Liver (tissue), 8 donors: ENCODE measurements at regions not wholly inside any gene's neighbourhood (a gene's known extent, or its start where the extent isn't known, plus 50 kb on each side); places are given as distances from the start of the nearest gene placed in this dataset.

ENCODE experiments used
- DNase-seq: peaks from one replicate; pipeline ENCODE4 v3.0.0-alpha.2; 2017; ENCODE audit warnings: low spot score
- H3K27ac ChIP-seq, 2 donors: one replicate each; pipeline ENCODE4 v1.7.0; 2013; ENCODE audit warnings: inconsistent platforms in 2 of 2, low read length in 2 of 2, control low read depth in 1 of 2, low read depth in 1 of 2, mild to moderate bottlenecking in 1 of 2
- H3K27me3 ChIP-seq, 4 donors: one replicate each; pipeline versions ENCODE4 v1.6.1 to v1.7.0; 2013; ENCODE audit warnings: low read length in 3 of 4, inconsistent platforms in 1 of 4, mild to moderate bottlenecking in 1 of 4, moderate library complexity in 1 of 4; ENCODE audit not compliant: control insufficient read depth in 4 of 4, insufficient read depth in 4 of 4
- H3K36me3 ChIP-seq, 4 donors: one replicate each; pipeline versions ENCODE4 v1.6.1 to v1.7.0; 2013; ENCODE audit warnings: low read length in 3 of 4, mild to moderate bottlenecking in 3 of 4, low read depth in 1 of 4, moderate library complexity in 1 of 4; ENCODE audit not compliant: control insufficient read depth in 4 of 4, insufficient read depth in 3 of 4
- H3K4me1 ChIP-seq, 4 donors: one replicate each; pipeline versions ENCODE4 v1.6.1 to v1.7.0; 2013; ENCODE audit warnings: low read length in 3 of 4, mild to moderate bottlenecking in 3 of 4, moderate library complexity in 1 of 4; ENCODE audit not compliant: control insufficient read depth in 4 of 4, insufficient read depth in 4 of 4
- H3K4me3 ChIP-seq, 3 donors: one replicate each; pipeline versions ENCODE4 v1.6.1 to v1.7.0; 2013; ENCODE audit warnings: low read length in 3 of 3, control low read depth in 1 of 3, low read depth in 1 of 3, mild to moderate bottlenecking in 1 of 3
- H3K9ac ChIP-seq, 2 donors: one replicate each; pipeline ENCODE4 v1.7.0; 2013; ENCODE audit warnings: low read length in 2 of 2, mild to moderate bottlenecking in 2 of 2, moderate library complexity in 2 of 2, control low read depth in 1 of 2, low read depth in 1 of 2
- H3K9me3 ChIP-seq, 4 donors: one replicate each; pipeline versions ENCODE4 v1.6.1 to v1.7.0; 2013; ENCODE audit warnings: low read length in 3 of 4; ENCODE audit not compliant: control insufficient read depth in 4 of 4
- ATF3 ChIP-seq: IDR thresholded peaks from 2 replicates; pipeline ENCODE4 v1.6.1; 2016; ENCODE audit warnings: antibody characterized with exemption
- CTCF ChIP-seq: fragments of 150-350 bp; IDR thresholded peaks from 2 replicates; pipeline ENCODE4 v1.5.1; 2017; ENCODE audit warnings: improper control_type of control experiment, low read depth, low read length; ENCODE audit not compliant: missing input control
- EGR1 ChIP-seq, 2 donors: IDR thresholded peaks; 2 replicates each; pipeline ENCODE4 v1.6.1; 2016 to 2018; ENCODE audit warnings: antibody characterized with exemption in 2 of 2, low read depth in 2 of 2
- FOXA1 ChIP-seq: IDR thresholded peaks from 2 replicates; pipeline ENCODE4 v1.6.1; 2016; ENCODE audit warnings: antibody characterized with exemption
- FOXA2 ChIP-seq: IDR thresholded peaks from 2 replicates; pipeline ENCODE4 v1.6.1; 2016; ENCODE audit warnings: antibody characterized with exemption
- GABPA ChIP-seq, 2 donors: IDR thresholded peaks in 1 of 2; conservative IDR thresholded peaks in 1 of 2; 2 replicates each; pipeline ENCODE4 v1.6.1; 2016; ENCODE audit warnings: antibody characterized with exemption in 2 of 2, mild to moderate bottlenecking in 1 of 2, moderate library complexity in 1 of 2
- HNF4A ChIP-seq, 2 donors: conservative IDR thresholded peaks; 2 replicates each; pipeline ENCODE4 v1.6.1; 2016; ENCODE audit warnings: antibody characterized with exemption in 2 of 2, mild to moderate bottlenecking in 2 of 2
- HNF4G ChIP-seq: IDR thresholded peaks from 2 replicates; pipeline ENCODE4 v1.6.1; 2016; ENCODE audit warnings: antibody characterized with exemption
- JUND ChIP-seq, 2 donors: IDR thresholded peaks; 2 replicates each; pipeline ENCODE4 v1.6.1; 2016; ENCODE audit warnings: antibody characterized with exemption in 2 of 2
- MAX ChIP-seq: IDR thresholded peaks from 2 replicates; pipeline ENCODE4 v1.6.1; 2016; ENCODE audit warnings: antibody characterized with exemption
- NR2F2 ChIP-seq: IDR thresholded peaks from 2 replicates; pipeline ENCODE4 v1.6.1; 2016; ENCODE audit warnings: antibody characterized with exemption
- RAD21 ChIP-seq, 2 donors: IDR thresholded peaks; 2 replicates each; pipeline ENCODE4 v1.6.1; 2016; ENCODE audit warnings: antibody characterized with exemption in 2 of 2, mild to moderate bottlenecking in 2 of 2
- REST ChIP-seq: IDR thresholded peaks from 2 replicates; pipeline ENCODE4 v1.6.1; 2016; ENCODE audit warnings: antibody characterized with exemption, mild to moderate bottlenecking
- RXRA ChIP-seq, 2 donors: IDR thresholded peaks; 2 replicates each; pipeline ENCODE4 v1.6.1; 2017 to 2018; ENCODE audit warnings: antibody characterized with exemption in 2 of 2, mild to moderate bottlenecking in 1 of 2
- SP1 ChIP-seq: IDR thresholded peaks from 2 replicates; pipeline ENCODE4 v1.6.1; 2018; ENCODE audit warnings: antibody characterized with exemption, mild to moderate bottlenecking
- TAF1 ChIP-seq: conservative IDR thresholded peaks from 2 replicates; pipeline ENCODE4 v1.6.1; 2016; ENCODE audit warnings: antibody characterized with exemption, mild to moderate bottlenecking
- YY1 ChIP-seq: IDR thresholded peaks from 2 replicates; pipeline ENCODE4 v1.6.1; 2016; ENCODE audit warnings: antibody characterized with exemption, mild to moderate bottlenecking
- WGBS: extraction: QIAGEN DNeasy Blood & Tissue Kit; methylation state at CpG from one replicate; pipeline ENCODE4 v1.1.7; 2013; 5-methylcytosine and 5-hydroxymethylcytosine counted together
- donor health status: healthy.
- donor health status: healthy.
- donor health status: healthy.
- donor health status: healthy.
- donor health status: healthy.

- no peak overlapping the region for H3K4me3 ChIP-seq
- no peak overlapping the region for H3K9ac ChIP-seq
- DNase-seq, result no peak
- TF ChIP-seq REST (no peak), TAF1 (no peak), FOXA2 (no peak), HNF4A (conservative IDR thresholded peaks at IDR 0.05) (no peak), GABPA (IDR thresholded peaks at IDR 0.05 in 1 of 2, conservative IDR thresholded peaks at IDR 0.05 in 1 of 2) (no peak), CTCF (no peak), SP1 (no peak), NR2F2 (no peak), MAX (no peak), ATF3 (no peak), RXRA (IDR thresholded peaks at IDR 0.05) (no peak), YY1 (no peak)
- no peak overlapping the region for H3K27ac ChIP-seq
- H3K4me1 ChIP-seq, result no peaks in the 10 kb centered on the region
- WGBS, result 80% methylated on average over 21 of the region's 21 CpGs
- no peaks in the 10 kb centered on the region for H3K9me3 ChIP-seq
- H3K27me3 ChIP-seq, result no peaks in the 10 kb centered on the region
- H3K36me3 ChIP-seq, result no peaks in the 10 kb centered on the region
Measured at GRCh38 chrY:8741343-8742069, 595.8 kb upstream of the TSPY4 start.

- Histone ChIP-seq H3K9me3 (no peaks in the 10 kb centered on the region), H3K36me3 (no peaks in the 10 kb centered on the region), H3K9ac (no peak overlapping the region), H3K4me3 (no peak overlapping the region), H3K27ac (no peak overlapping the region), H3K27me3 (no peaks in the 10 kb centered on the region), H3K4me1 (no peaks in the 10 kb centered on the region)
- WGBS, result 62% methylated on average over 7 of the region's 7 CpGs
- DNase-seq, result no peak
- TF ChIP-seq CTCF (no peak), NR2F2 (no peak), RXRA (IDR thresholded peaks at IDR 0.05) (no peak), EGR1 (IDR thresholded peaks at IDR 0.05; ENCODE audit: low read depth in 2 of 2) (no peak), HNF4A (conservative IDR thresholded peaks at IDR 0.05) (no peak), FOXA1 (no peak), SP1 (no peak), REST (no peak), FOXA2 (no peak), TAF1 (no peak), YY1 (no peak), JUND (IDR thresholded peaks at IDR 0.05) (no peak), ATF3 (no peak), GABPA (IDR thresholded peaks at IDR 0.05 in 1 of 2, conservative IDR thresholded peaks at IDR 0.05 in 1 of 2) (no peak), HNF4G (no peak), MAX (no peak), RAD21 (IDR thresholded peaks at IDR 0.05) (no peak)
Measured at GRCh38 chrY:8764184-8764583, 573.1 kb upstream of the TSPY4 start.
